A673 (cell line): ENCODE measurements at regions not wholly inside any gene's neighbourhood (a gene's known extent, or its start where the extent isn't known, plus 50 kb on each side); places are given as distances from the start of the nearest gene placed in this dataset.

Experiments used
- BruUV-seq: library from RNA; stranded (reverse); fragments of 400-500 nt; replicated peaks from 2 replicates; lab custom pipeline; 2021; lab: Mats Ljungman, UMichigan
- CTCF ChIA-PET: fragments of 300-600 bp; sonication (Branson Sonifier 250); formaldehyde crosslinking; loops from one replicate; lab custom pipeline; 2022; ENCODE audit warnings: antibody characterized with exemption; lab: Charles Lee
- POLR2A ChIA-PET: fragments of 300-600 bp; sonication (Branson Sonifier 250); formaldehyde crosslinking; loops from one replicate; lab custom pipeline; 2022; ENCODE audit warnings: antibody characterized with exemption; ENCODE audit not compliant: low non-redundant PET; lab: Charles Lee
- DNase-seq: peaks from one replicate; pipeline ENCODE4 v3.0.0-alpha.2; 2015; ENCODE audit warnings: low spot score
- H3K27ac ChIP-seq: fragments of 200-600 bp; sonication (generic); 2 replicates; pipeline ENCODE4 v1.5.1; 2016; ENCODE audit warnings: mixed run types, low read depth, mild to moderate bottlenecking, mixed read lengths, antibody characterized with exemption, low read length; ENCODE audit not compliant: poor library complexity, severe bottlenecking
- H3K27me3 ChIP-seq: fragments of 200-600 bp; sonication (generic); replicated peaks from 2 replicates; pipeline ENCODE4 v1.6.1; 2017; ENCODE audit warnings: mixed run types, low read depth, mild to moderate bottlenecking, mixed read lengths, antibody characterized with exemption, low read length; ENCODE audit not compliant: insufficient read depth, poor library complexity
- H3K36me3 ChIP-seq: fragments of 200-600 bp; sonication (generic); 2 replicates; pipeline ENCODE4 v1.6.1; 2016; ENCODE audit warnings: mixed run types, mild to moderate bottlenecking, mixed read lengths, antibody characterized with exemption, low read length; ENCODE audit not compliant: insufficient read depth, poor library complexity, severe bottlenecking
- H3K4me1 ChIP-seq: fragments of 200-600 bp; sonication (generic); 2 replicates; pipeline ENCODE4 v1.6.1; 2017; ENCODE audit warnings: mixed run types, mild to moderate bottlenecking, mixed read lengths, antibody characterized with exemption, low read length; ENCODE audit not compliant: insufficient read depth, poor library complexity, severe bottlenecking
- H3K4me3 ChIP-seq: fragments of 200-600 bp; sonication (generic); 2 replicates; pipeline ENCODE4 v1.5.1; 2016; ENCODE audit warnings: low read depth, mixed run types, mild to moderate bottlenecking, mixed read lengths, low read length; ENCODE audit not compliant: poor library complexity, severe bottlenecking
- H3K9me3 ChIP-seq: fragments of 200-600 bp; sonication (generic); 2 replicates; pipeline ENCODE4 v1.6.1; 2016; ENCODE audit warnings: mixed run types, low read depth, mild to moderate bottlenecking, mixed read lengths, antibody characterized with exemption, low read length; ENCODE audit not compliant: poor library complexity, severe bottlenecking
- CTCF ChIP-seq: fragments of 300-800, 200-600 bp; sonication (generic); conservative IDR thresholded peaks from 2 replicates; pipeline ENCODE4 v1.5.1; 2017; ENCODE audit warnings: low read depth, mild to moderate bottlenecking, antibody characterized with exemption, low read length, moderate library complexity, mixed read lengths
- EZH2 ChIP-seq: fragments of 200-600 bp; sonication (generic); IDR thresholded peaks from 2 replicates; pipeline ENCODE4 v1.6.1; 2017; ENCODE audit warnings: borderline replicate concordance, low read depth, mild to moderate bottlenecking, mixed read lengths, antibody characterized with exemption, low read length; ENCODE audit not compliant: poor library complexity, severe bottlenecking
- intact Hi-C: fragments of 100-400 bp; cut with micrococcal nuclease; formaldehyde crosslinking; loops from one replicate; pipeline ENCODE4 v1.10.0; 2022; ENCODE audit not compliant: unreplicated experiment

DNA sequence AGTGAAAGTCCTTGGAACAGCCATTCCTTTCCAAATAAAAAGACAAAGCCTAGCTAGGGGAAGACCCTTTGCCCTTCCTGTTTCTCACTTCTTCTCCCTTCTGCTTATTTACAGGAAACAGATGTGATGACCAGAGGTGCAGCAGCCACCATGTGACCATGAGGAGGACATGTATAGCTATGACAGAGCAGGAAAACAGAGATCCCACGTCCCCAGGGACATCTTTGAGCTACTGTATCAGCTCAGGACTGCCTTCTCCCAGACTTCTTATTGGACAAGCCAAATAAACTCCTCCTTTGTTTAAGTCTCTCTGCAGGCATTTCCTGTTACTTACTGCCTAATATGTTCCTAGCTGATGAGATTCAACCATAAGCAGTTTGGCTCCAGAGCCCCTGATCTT is 133.1 kb upstream of the MLN start:
- no peaks in the 10 kb centered on the region for H3K27me3 ChIP-seq
- no TSS peak for BruUV-seq
- peak; percentile 90 for DNase-seq
- H3K4me1 ChIP-seq: peaks cover 2% of the 10 kb centered on the region
- no peak overlapping the region for H3K4me3 ChIP-seq
- intact Hi-C loops: no loop called here
- no peak for TF ChIP-seq CTCF
- no peak for TF ChIP-seq EZH2
- no peak overlapping the region for H3K27ac ChIP-seq
- CTCF ChIA-PET: no interaction called here
- POLR2A ChIA-PET: no interaction called here
- no peaks in the 10 kb centered on the region for H3K36me3 ChIP-seq
- H3K9me3 ChIP-seq: no peaks in the 10 kb centered on the region

DNA sequence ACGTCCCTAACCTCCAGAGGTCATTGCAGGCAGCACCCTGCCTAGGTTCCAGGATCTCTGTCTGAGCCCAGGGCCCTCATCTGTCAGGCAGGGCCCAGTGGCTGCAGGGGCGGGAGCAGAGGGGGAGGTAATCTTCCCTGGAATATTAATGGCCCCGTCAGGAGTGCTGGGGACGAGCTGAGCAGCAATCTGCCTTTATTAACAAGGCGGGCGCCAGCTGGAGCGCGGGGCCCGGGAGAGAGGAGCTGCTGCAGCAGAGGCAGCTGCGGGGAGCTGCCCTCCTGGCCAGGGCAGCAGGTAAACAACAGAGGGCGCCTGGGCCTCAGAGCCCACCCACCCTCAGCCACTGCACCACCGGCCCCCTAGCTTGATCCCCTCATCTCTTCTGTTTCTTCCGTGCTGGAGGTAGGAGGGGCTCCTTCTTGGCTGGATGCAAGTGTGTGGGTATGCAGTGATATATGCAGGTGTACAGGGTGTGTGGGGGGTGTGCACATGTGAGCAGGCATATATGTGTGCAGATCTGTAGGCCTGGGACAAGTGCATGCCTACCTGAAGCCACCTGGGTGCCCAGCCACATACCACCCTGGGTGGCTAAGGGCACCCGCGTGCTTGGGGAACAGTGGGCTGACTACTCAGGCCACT is 131.8 kb upstream of the MLN start:
- no peak for DNase-seq
- BruUV-seq: no TSS peak
- H3K36me3 ChIP-seq: no peaks in the 10 kb centered on the region
- peaks cover 2% of the 10 kb centered on the region for H3K4me1 ChIP-seq
- no peaks in the 10 kb centered on the region for H3K9me3 ChIP-seq
- ChIA-PET POLR2A (no interaction called here), CTCF (no interaction called here)
- no peak for TF ChIP-seq CTCF
- no peak for TF ChIP-seq EZH2
- intact Hi-C loops: no loop called here
- H3K27ac ChIP-seq: no peak overlapping the region
- no peak overlapping the region for H3K4me3 ChIP-seq
- H3K27me3 ChIP-seq: no peaks in the 10 kb centered on the region

DNA sequence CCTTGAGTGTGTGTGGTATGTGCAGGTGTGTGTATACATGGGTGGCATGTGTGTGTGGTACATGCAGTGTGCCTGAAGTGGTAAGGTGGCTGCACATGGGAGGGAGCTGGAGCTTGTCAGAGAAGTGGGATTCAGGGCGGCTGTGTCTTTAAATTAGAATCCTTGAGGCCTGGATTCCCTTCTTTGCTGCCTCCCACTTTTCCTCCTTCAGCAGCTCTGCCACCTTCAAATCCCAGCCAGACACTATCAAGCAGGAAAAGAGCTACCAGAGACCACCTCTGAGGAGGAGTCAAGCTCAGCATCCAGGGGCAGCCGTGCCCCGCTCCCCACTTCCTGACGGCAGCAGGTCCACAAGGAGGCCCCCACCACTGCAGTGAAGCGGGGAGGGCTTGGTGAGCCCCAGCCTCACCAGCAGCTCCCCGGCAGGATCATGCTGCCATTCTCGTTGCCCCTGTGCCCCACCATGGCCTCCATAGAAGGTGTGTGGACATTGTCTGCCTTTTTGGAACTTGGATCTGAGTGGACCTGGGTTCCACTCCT is 131.0 kb upstream of the MLN start:
- no peaks in the 10 kb centered on the region for H3K36me3 ChIP-seq

More for the DNA sequence above, 131.0 kb upstream of the MLN start:
- DNase-seq: no peak
- H3K27ac ChIP-seq: no peak overlapping the region
- peaks cover 3% of the 10 kb centered on the region for H3K4me1 ChIP-seq
- H3K9me3 ChIP-seq: no peaks in the 10 kb centered on the region
- BruUV-seq: no TSS peak
- TF ChIP-seq CTCF (no peak), EZH2 (no peak)
- ChIA-PET CTCF (no interaction called here), POLR2A (no interaction called here)
- H3K4me3 ChIP-seq: no peak overlapping the region
- intact Hi-C loops: no loop called here
- H3K27me3 ChIP-seq: no peaks in the 10 kb centered on the region
